NCI-H2171 (cell line): ENCODE measurements at regions not wholly inside any gene's neighbourhood (a gene's known extent, or its start where the extent isn't known, plus 50 kb on each side); places are given as distances from the start of the nearest gene placed in this dataset.
A peak's percentile ranks its signal among the peaks of the same experiment; 100 is the strongest.
"Not testable (repeated sequence)": the region's sequence is repeated elsewhere in the genome, so short reads cannot be mapped to it uniquely, and the experiment has no call there.

Experiments used
- DNase-seq: peaks from one replicate; lab custom pipeline; 2025; lab: John Stamatoyannopoulos, UW

- no peak for DNase-seq
Measured at GRCh38 chr11:38006466-38006865, 1408.4 kb upstream of the RAG2 start.

DNA sequence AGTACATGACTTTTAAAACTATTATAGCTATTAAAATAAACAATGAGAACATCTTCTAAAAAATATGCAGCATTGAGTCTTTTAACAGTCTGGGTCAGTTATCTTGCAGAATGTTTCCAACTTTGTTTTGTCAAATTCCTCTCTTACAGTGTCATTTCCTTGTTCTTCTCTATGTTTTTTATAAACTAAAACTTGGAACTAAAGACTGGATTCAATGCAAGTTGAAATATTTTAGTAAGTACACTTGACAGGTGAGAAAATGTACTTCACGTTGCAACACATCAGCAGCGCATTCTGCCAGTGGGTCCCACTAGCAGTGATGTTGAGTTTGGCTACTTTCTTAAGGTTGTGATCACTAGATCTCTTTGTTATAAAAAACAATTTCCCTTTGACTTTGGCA, 1407.6 kb upstream of the RAG2 start:
- DNase-seq = no peak

- no peak for DNase-seq
Measured at GRCh38 chr11:37999171-37999570, 1401.1 kb upstream of the RAG2 start.

- DNase-seq = no peak
Measured at GRCh38 chr11:37995886-37996285, 1397.8 kb upstream of the RAG2 start.

GRCh38 chr11:37988031-37988430, 1390.0 kb upstream of the RAG2 start:
- DNase-seq = no peak

GRCh38 chr11:37984991-37985390, 1387.0 kb upstream of the RAG2 start:
- DNase-seq = no peak

- no peak for DNase-seq
Measured at GRCh38 chr11:37978647-37979046, 1380.6 kb upstream of the RAG2 start.

DNA sequence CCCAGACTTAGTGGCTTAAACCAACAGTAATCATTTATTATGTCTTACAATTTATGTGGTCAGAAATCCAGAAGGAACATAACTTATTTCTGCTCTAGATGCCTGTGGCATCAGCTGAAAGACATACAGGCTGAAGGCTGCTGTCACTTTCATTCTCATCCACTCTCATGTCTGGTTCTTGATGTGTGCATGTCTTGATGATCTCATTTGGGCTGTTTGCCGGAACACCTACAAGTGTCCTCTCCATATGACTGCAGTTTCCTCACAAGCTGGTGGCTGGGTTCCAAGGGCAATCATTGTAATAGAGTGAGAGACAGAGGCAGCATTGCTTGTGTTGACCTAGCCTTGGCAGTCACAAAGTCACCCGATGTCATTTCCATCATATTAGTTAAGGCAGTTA, 1375.9 kb upstream of the RAG2 start:
- DNase-seq = no peak

GRCh38 chr11:37972691-37973090, 1374.7 kb upstream of the RAG2 start:
- no peak for DNase-seq

GRCh38 chr11:37969336-37969735, 1371.3 kb upstream of the RAG2 start:
- not testable (repeated sequence) for DNase-seq

DNA sequence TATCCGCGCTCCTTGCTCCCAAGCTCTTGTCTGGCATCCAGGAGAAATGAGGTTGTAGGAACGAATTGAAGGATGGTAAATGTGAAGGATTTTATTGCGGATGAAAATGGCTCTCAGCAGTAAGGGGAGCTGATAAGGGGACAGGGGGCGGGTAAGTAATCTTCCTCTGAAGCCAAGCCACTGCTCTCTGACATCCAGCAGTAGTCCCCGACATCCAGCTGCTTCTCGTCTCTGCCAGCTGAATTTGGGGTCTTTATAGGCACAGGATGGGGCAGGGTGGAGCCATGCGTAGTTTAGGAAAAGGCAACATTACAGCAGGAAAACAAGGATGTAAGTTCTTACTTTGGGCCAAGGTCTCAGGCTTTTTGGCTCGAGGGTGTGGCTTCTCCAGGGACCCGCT, 1370.1 kb upstream of the RAG2 start:
- DNase-seq = no peak

DNA sequence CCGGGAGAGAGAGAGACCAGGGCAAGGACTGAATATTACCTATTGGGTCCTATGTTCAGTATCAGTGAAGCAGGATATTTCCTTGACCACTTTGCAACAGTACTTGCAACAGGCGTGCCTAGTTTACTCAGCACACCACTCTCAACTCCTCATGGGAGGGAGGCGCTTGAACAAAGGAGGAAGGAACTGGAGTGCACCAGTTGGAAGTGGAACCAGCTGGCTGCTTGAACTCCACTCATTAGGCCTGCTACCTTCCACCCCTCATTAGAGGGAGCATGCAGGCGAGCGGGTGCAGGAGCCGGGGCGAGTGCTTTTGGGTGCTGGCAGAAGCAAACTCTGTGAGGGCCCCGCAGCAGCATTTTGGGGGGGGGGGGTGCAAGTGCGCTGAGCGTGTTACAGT, 1369.6 kb upstream of the RAG2 start:
- no peak for DNase-seq

- no peak for DNase-seq
Measured at GRCh38 chr11:37963440-37963839, 1365.4 kb upstream of the RAG2 start.

- no peak for DNase-seq
Measured at GRCh38 chr11:37957717-37958116, 1359.7 kb upstream of the RAG2 start.

DNA sequence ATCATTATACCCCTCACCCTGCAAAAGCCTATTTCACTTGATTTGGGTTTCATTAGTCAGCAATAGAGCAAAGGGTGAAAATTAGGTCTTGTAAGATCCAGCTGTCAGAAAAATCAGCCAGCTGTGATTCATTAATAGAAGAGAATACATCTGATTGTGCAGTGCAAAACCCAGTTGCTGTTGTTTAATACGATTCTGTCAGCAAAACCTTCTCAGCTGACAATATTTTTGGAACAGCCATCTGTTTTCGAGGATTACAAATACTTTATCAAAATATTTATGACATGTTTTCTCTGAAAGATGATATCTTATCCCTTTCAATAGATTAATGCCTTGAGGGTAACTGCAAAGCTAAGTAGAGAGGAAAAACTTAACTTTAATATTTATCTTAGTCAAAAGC, 1354.0 kb upstream of the RAG2 start:
- no peak for DNase-seq

DNA sequence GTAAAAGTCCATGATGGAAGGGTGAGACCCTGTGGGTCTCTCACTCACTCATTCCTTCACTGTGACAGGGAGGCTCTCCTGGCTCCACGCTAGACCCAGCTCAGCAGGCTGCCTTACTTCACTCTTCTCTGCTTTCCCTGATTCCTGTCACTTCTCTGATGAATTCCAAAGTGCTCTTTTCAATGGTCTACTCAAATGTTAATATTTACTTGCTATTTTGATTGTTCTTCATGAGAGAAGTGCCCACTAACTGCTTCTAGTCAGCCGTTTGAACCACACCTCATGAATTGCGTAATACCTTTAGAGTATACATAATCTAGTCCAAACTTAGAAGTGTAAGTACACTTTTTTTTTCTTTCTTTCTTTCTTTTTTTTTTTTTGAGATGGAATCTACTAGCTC, 1350.2 kb upstream of the RAG2 start:
- no peak for DNase-seq

- no peak for DNase-seq
Measured at GRCh38 chr11:37947821-37948220, 1349.8 kb upstream of the RAG2 start.

GRCh38 chr11:37946155-37946766, 1348.2 kb upstream of the RAG2 start:
- peak; percentile 4 for DNase-seq

DNA sequence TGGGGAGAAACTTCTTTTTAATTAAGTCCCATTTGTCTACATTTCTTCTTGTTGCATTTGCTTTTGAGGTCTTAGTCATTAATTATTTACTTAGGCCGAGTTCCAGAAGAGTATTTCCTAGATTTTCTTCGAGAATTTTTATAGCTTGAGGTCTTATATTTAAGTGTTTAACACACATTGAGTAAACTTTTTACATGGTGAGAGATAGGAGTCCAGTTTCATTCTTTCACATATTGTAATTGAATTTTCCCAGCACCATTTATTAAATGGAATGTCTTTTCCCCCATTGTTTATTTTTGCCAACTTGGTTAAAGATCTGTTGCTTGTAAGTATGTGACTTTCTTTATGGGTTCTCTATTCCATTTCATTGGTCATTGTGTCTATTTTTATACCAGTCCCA, 1344.0 kb upstream of the RAG2 start:
- DNase-seq = no peak

- DNase-seq = no peak
Measured at GRCh38 chr11:37929100-37929653, 1331.1 kb upstream of the RAG2 start.

GRCh38 chr11:37926772-37927171, 1328.7 kb upstream of the RAG2 start:
- DNase-seq = no peak

- no peak for DNase-seq
Measured at GRCh38 chr11:37916331-37916730, 1318.3 kb upstream of the RAG2 start.

DNA sequence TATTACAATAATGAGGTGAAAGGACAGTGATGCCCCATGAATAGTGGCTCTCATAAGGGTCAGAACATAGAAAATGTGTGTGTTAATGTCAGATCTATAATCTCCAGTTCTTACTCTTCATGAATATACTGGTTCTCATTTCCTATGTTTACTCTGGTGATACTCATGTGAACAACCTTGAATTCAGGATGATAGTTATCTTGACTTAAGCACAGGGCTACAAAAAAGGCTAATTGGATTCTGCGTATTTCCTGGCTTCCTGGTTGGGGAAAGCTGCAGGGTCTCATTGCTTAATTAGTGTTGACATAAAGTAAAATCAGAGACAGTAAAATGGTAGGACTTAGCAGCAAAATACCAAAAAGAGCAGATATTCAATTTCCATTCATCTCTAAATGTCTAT, 1316.8 kb upstream of the RAG2 start:
- no peak for DNase-seq

DNA sequence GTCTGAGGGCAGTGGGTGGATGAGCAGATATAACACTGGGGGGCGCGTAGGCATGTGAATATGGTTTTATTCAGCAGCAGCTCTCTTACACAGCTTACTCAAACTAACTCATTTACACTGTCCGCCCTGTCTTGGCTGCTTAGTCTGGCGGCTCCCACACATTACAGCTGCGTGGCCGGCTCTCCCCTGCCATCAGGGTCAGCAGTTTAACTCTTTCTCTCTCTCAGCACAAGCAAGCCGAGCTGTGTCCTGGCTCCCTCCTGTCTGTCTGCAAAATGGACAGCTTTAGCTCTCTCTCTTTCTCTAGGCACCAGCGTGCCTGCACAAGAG, 1310.1 kb upstream of the RAG2 start:
- no peak for DNase-seq
